GM21619 (cell line): ENCODE measurements at regions not wholly inside any gene's neighbourhood (a gene's known extent, or its start where the extent isn't known, plus 50 kb on each side); places are given as distances from the start of the nearest gene placed in this dataset.

Source experiments
- ATAC-seq: cut with Tn5 transposase; IDR thresholded peaks from one replicate; pipeline ENCODE4 v1.9.1; 2021; ENCODE audit not compliant: unreplicated experiment

- no peak for ATAC-seq
Observed at GRCh38 chr15:46178138-46178537, 543.3 kb downstream of the SQOR start.

- ATAC-seq, result no peak
Observed at GRCh38 chr15:46207341-46207740, 572.5 kb downstream of the SQOR start.

GRCh38 chr15:46213551-46213950, 578.7 kb downstream of the SQOR start:
- no peak for ATAC-seq

GRCh38 chr15:46222826-46223225, 588.0 kb downstream of the SQOR start:
- no peak for ATAC-seq

GRCh38 chr15:46229263-46229662, 594.4 kb downstream of the SQOR start:
- no peak for ATAC-seq

- no peak for ATAC-seq
Observed at GRCh38 chr15:46231786-46232185, 597.0 kb downstream of the SQOR start.

- no peak for ATAC-seq
Observed at GRCh38 chr15:46232471-46232870, 597.6 kb downstream of the SQOR start.

- no peak for ATAC-seq
Observed at GRCh38 chr15:46242935-46243334, 608.1 kb downstream of the SQOR start.

GRCh38 chr15:46251903-46252302, 617.1 kb downstream of the SQOR start:
- no peak for ATAC-seq

GRCh38 chr15:46258056-46258455, 623.2 kb downstream of the SQOR start:
- ATAC-seq, result no peak

GRCh38 chr15:46260937-46261336, 626.1 kb downstream of the SQOR start:
- ATAC-seq, result no peak

GRCh38 chr15:46265664-46266347, 631.0 kb downstream of the SQOR start:
- no peak for ATAC-seq

- no peak for ATAC-seq
Observed at GRCh38 chr15:46266661-46267060, 631.8 kb downstream of the SQOR start.

GRCh38 chr15:46270481-46271147, 635.8 kb downstream of the SQOR start:
- ATAC-seq, result no peak

- no peak for ATAC-seq
Observed at GRCh38 chr15:46275701-46276100, 640.9 kb downstream of the SQOR start.

- no peak for ATAC-seq
Observed at GRCh38 chr15:46277451-46277850, 642.6 kb downstream of the SQOR start.

GRCh38 chr15:46278062-46278461, 643.2 kb downstream of the SQOR start:
- ATAC-seq, result no peak

- ATAC-seq, result no peak
Observed at GRCh38 chr15:46278486-46279090, 643.8 kb downstream of the SQOR start.

GRCh38 chr15:46280762-46281542, 646.1 kb downstream of the SQOR start:
- ATAC-seq, result no peak

- ATAC-seq, result no peak
Observed at GRCh38 chr15:46293550-46293949, 658.7 kb downstream of the SQOR start.

GRCh38 chr15:46296002-46296401, 661.2 kb downstream of the SQOR start:
- ATAC-seq, result no peak

- no peak for ATAC-seq
Observed at GRCh38 chr15:46296797-46297196, 662.0 kb downstream of the SQOR start.
